ENCODE measurements at regions not wholly inside any gene's neighbourhood (a gene's known extent, or its start where the extent isn't known, plus 50 kb on each side); places are given as distances from the start of the nearest gene placed in this dataset.
"Not testable (repeated sequence)": the region's sequence is repeated elsewhere in the genome, so short reads cannot be mapped to it uniquely, and the experiment has no call there.

GRCh38 chr13:73325723-73326558 lies 267.1 kb downstream of the KLF5 start:
- ChIA-PET POLR2A (no interaction called here), CTCF (no interaction called here)

- ChIA-PET CTCF (no interaction called here), POLR2A (no interaction called here)
These were observed 266.3 kb downstream of the KLF5 start for GRCh38 chr13:73324842-73325722.

GRCh38 chr13:73323615-73324014 lies 264.8 kb downstream of the KLF5 start:
- CTCF ChIA-PET, result no interaction called here
- POLR2A ChIA-PET, result no interaction called here

GRCh38 chr13:73321043-73321442 lies 262.2 kb downstream of the KLF5 start:
- POLR2A ChIA-PET, result no interaction called here
- CTCF ChIA-PET, result no interaction called here

GRCh38 chr13:73317140-73317539 lies 258.3 kb downstream of the KLF5 start:
- CTCF ChIA-PET, result no interaction called here
- POLR2A ChIA-PET, result no interaction called here

- POLR2A ChIA-PET, result no interaction called here
These were observed 251.6 kb downstream of the KLF5 start for GRCh38 chr13:73310366-73310765.

GRCh38 chr13:73307481-73307880 lies 248.7 kb downstream of the KLF5 start:
- CTCF ChIA-PET, result no interaction called here
- POLR2A ChIA-PET, result no interaction called here

More at GRCh38 chr13:73310366-73310765, 251.6 kb downstream of the KLF5 start:
- CTCF ChIA-PET, result no interaction called here

GRCh38 chr13:73306688-73307087 lies 247.9 kb downstream of the KLF5 start:
- ChIA-PET CTCF (no interaction called here), POLR2A (no interaction called here)

- ChIA-PET CTCF (no interaction called here), POLR2A (no interaction called here)
These were observed 245.6 kb downstream of the KLF5 start for GRCh38 chr13:73304442-73304841.

- POLR2A ChIA-PET, result no interaction called here
- CTCF ChIA-PET, result no interaction called here
These were observed 245.0 kb downstream of the KLF5 start for GRCh38 chr13:73303851-73304250.

GRCh38 chr13:73301622-73302021 lies 242.8 kb downstream of the KLF5 start:
- CTCF ChIA-PET, POLR2A ChIA-PET: not testable (repeated sequence)

GRCh38 chr13:73300718-73301425 lies 242.1 kb downstream of the KLF5 start:
- ChIA-PET POLR2A (no interaction called here), CTCF (no interaction called here)

GRCh38 chr13:73299787-73300186 lies 241.0 kb downstream of the KLF5 start:
- ChIA-PET CTCF (no interaction called here), POLR2A (no interaction called here)

GRCh38 chr13:73293913-73294523 lies 235.2 kb downstream of the KLF5 start:
- CTCF ChIA-PET, result no interaction called here
- POLR2A ChIA-PET, result no interaction called here

- POLR2A ChIA-PET, result no interaction called here
- CTCF ChIA-PET, result no interaction called here
These were observed 233.3 kb downstream of the KLF5 start for GRCh38 chr13:73292127-73292526.

- CTCF ChIA-PET, result no interaction called here
These were observed 232.0 kb downstream of the KLF5 start for GRCh38 chr13:73290844-73291243.

GRCh38 chr13:73288596-73288995 lies 229.8 kb downstream of the KLF5 start:
- POLR2A ChIA-PET, result no interaction called here
- CTCF ChIA-PET, result no interaction called here

More at GRCh38 chr13:73290844-73291243, 232.0 kb downstream of the KLF5 start:
- POLR2A ChIA-PET, result no interaction called here

- POLR2A ChIA-PET, result no interaction called here
- CTCF ChIA-PET, result no interaction called here
These were observed 229.0 kb downstream of the KLF5 start for GRCh38 chr13:73287831-73288230.

GRCh38 chr13:73286942-73287620 lies 228.3 kb downstream of the KLF5 start:
- ChIA-PET CTCF (no interaction called here), POLR2A (no interaction called here)

GRCh38 chr13:73286177-73286576 lies 227.4 kb downstream of the KLF5 start:
- POLR2A ChIA-PET, result no interaction called here
- CTCF ChIA-PET, result interaction anchor here (0.6 kb wide), 1 partner anchor 10 kb away, joined by 3 read pairs; no protein-coding TSS in a partner anchor

All from activated CD8-positive, alpha-beta memory T cell treated with anti-CD3 and anti-CD28 coated beads for 36 hours (primary cell).